H1 (cell line): ENCODE measurements at regions not wholly inside any gene's neighbourhood (a gene's known extent, or its start where the extent isn't known, plus 50 kb on each side); places are given as distances from the start of the nearest gene placed in this dataset.

ENCODE experiments used
- CEBPB ChIP-seq: IDR thresholded peaks from 2 replicates; pipeline ENCODE4 v1.6.1; 2012; ENCODE audit warnings: low read depth, low read length
- CTCF ChIP-seq, 3 experiments: IDR thresholded peaks; 1 replicate in 2 of 3; 2 replicates in 1 of 3; pipeline versions ENCODE4 v1.5.1 to v1.6.1; 2011; ENCODE audit warnings: low read length in 3 of 3, mild to moderate bottlenecking in 3 of 3, inconsistent platforms in 2 of 3, low read depth in 1 of 3, moderate library complexity in 1 of 3; ENCODE audit not compliant: insufficient read depth in 1 of 3; ENCODE audit errors: control extremely low read depth in 1 of 3
- EZH2 ChIP-seq: fragments of 200-600 bp; sonication (generic); IDR thresholded peaks from 2 replicates; pipeline ENCODE4 v1.7.1; 2012; ENCODE audit warnings: low read depth, mild to moderate bottlenecking, moderate library complexity, low read length, inconsistent platforms; ENCODE audit not compliant: severe bottlenecking
- JUND ChIP-seq: IDR thresholded peaks from 2 replicates; pipeline ENCODE4 v1.6.1; 2011; ENCODE audit warnings: mild to moderate bottlenecking, improper control_type of control experiment, low read length
- KDM1A ChIP-seq: fragments of 200-600, 300-600 bp; sonication (generic); IDR thresholded peaks from 2 replicates; pipeline ENCODE4 v1.7.1; 2016; ENCODE audit warnings: mild to moderate bottlenecking, low read length, borderline replicate concordance
- PHF8 ChIP-seq: fragments of 200-600 bp; sonication (generic); conservative IDR thresholded peaks from 2 replicates; pipeline ENCODE4 v1.7.1; 2012; ENCODE audit warnings: low read depth, mild to moderate bottlenecking, inconsistent platforms, low read length, moderate library complexity
- POLR2A ChIP-seq, 2 experiments: IDR thresholded peaks; 1 replicate in 1 of 2; 2 replicates in 1 of 2; pipeline ENCODE4 v1.6.1; 2011; ENCODE audit warnings: low read depth in 2 of 2, low read length in 2 of 2, mild to moderate bottlenecking in 2 of 2; ENCODE audit errors: control extremely low read depth in 1 of 2
- POLR2AphosphoS5 ChIP-seq: IDR thresholded peaks from 2 replicates; pipeline ENCODE4 v1.6.1; 2011; ENCODE audit warnings: low read depth, low read length
- RBBP5 ChIP-seq: IDR thresholded peaks from 2 replicates; pipeline ENCODE4 v1.7.1; 2012; ENCODE audit warnings: low read depth, mild to moderate bottlenecking, inconsistent platforms, low read length, moderate library complexity, borderline replicate concordance
- RXRA ChIP-seq: IDR thresholded peaks from 2 replicates; pipeline ENCODE4 v1.6.1; 2011; ENCODE audit warnings: low read depth, mild to moderate bottlenecking, low read length, moderate library complexity; ENCODE audit not compliant: insufficient read depth
- SP2 ChIP-seq: IDR thresholded peaks from 2 replicates; pipeline ENCODE4 v1.6.1; 2012; ENCODE audit warnings: mild to moderate bottlenecking, low read length, inconsistent platforms
- USF2 ChIP-seq: IDR thresholded peaks from 2 replicates; pipeline ENCODE4 v1.6.1; 2011; ENCODE audit warnings: low read length, improper control_type of control experiment
- TF ChIP-seq, protein P1 (sequence below): IDR thresholded peaks from 2 replicates; pipeline ENCODE4 v1.6.1; 2012; ENCODE audit warnings: inconsistent platforms

- TF ChIP-seq CTCF (IDR thresholded peaks at IDR 0.05; ENCODE audit: control extremely low read depth in 1 of 3, insufficient read depth in 1 of 3, low read depth in 1 of 3, low read length in 3 of 3) (no peak), POLR2AphosphoS5 (no peak), CEBPB (no peak), JUND (no peak), EZH2 (no peak), RBBP5 (no peak), PHF8 (no peak), USF2 (no peak), RXRA (no peak), POLR2A (IDR thresholded peaks at IDR 0.05; ENCODE audit: control extremely low read depth in 1 of 2, low read depth in 2 of 2, low read length in 2 of 2) (no peak), KDM1A (no peak), SP2 (no peak)
- TF ChIP-seq, protein P1, sequence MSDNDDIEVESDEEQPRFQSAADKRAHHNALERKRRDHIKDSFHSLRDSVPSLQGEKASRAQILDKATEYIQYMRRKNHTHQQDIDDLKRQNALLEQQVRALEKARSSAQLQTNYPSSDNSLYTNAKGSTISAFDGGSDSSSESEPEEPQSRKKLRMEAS = no peak
Measured at GRCh38 chr18:22065311-22065710, 104.1 kb upstream of the GATA6 start.
